ENCODE measurements at regions not wholly inside any gene's neighbourhood (a gene's known extent, or its start where the extent isn't known, plus 50 kb on each side); places are given as distances from the start of the nearest gene placed in this dataset.

GRCh38 chr7:41819645-41820044 is 116.8 kb upstream of the INHBA start:
- TF ChIP-seq ISL1 (CRISPR knock-in tag; IDR thresholded peaks at IDR 0.05) (no peak), ZNF565 (CRISPR knock-in tag; conservative IDR thresholded peaks at IDR 0.05; ENCODE audit: low read depth) (no peak), BACH2 (CRISPR knock-in tag; IDR thresholded peaks at IDR 0.05; ENCODE audit: borderline replicate concordance) (no peak), ZFP30 (CRISPR knock-in tag; IDR thresholded peaks at IDR 0.05) (peak; percentile 95), POU6F1 (CRISPR knock-in tag; IDR thresholded peaks at IDR 0.05; ENCODE audit: borderline replicate concordance, low read depth) (no peak), TCF4 (CRISPR knock-in tag; IDR thresholded peaks at IDR 0.05; ENCODE audit: borderline replicate concordance) (no peak), ZNF8 (CRISPR knock-in tag; IDR thresholded peaks at IDR 0.05) (no peak), ZFP3 (CRISPR knock-in tag; IDR thresholded peaks at IDR 0.05) (no peak), ESRRG (CRISPR knock-in tag; IDR thresholded peaks at IDR 0.05) (no peak)
- ATAC-seq, result no peak

- no peak for ATAC-seq
- TF ChIP-seq PATZ1 (CRISPR knock-in tag; IDR thresholded peaks at IDR 0.05; ENCODE audit: borderline replicate concordance) (no peak), RARB (CRISPR knock-in tag; IDR thresholded peaks at IDR 0.05) (no peak), TCF4 (CRISPR knock-in tag; IDR thresholded peaks at IDR 0.05; ENCODE audit: borderline replicate concordance) (no peak), TOX (CRISPR knock-in tag; IDR thresholded peaks at IDR 0.05; ENCODE audit: borderline replicate concordance) (no peak), ZC3H10 (CRISPR knock-in tag; IDR thresholded peaks at IDR 0.05) (no peak), CSDC2 (CRISPR knock-in tag; IDR thresholded peaks at IDR 0.05) (no peak), ZNF8 (CRISPR knock-in tag; IDR thresholded peaks at IDR 0.05) (no peak), ARNTL (CRISPR knock-in tag; IDR thresholded peaks at IDR 0.05; ENCODE audit: borderline replicate concordance, low read depth) (no peak), GLIS3 (CRISPR knock-in tag; IDR thresholded peaks at IDR 0.05) (no peak), ZFP3 (CRISPR knock-in tag; IDR thresholded peaks at IDR 0.05) (no peak), BACH2 (CRISPR knock-in tag; IDR thresholded peaks at IDR 0.05; ENCODE audit: borderline replicate concordance) (no peak)
These were observed 116.0 kb upstream of the INHBA start for GRCh38 chr7:41818765-41819398.

- no peak for TF ChIP-seq BACH2 (CRISPR knock-in tag; IDR thresholded peaks at IDR 0.05; ENCODE audit: borderline replicate concordance)
- TF ChIP-seq PATZ1 (CRISPR knock-in tag; IDR thresholded peaks at IDR 0.05; ENCODE audit: borderline replicate concordance), result no peak
- TF ChIP-seq TSHZ2 (CRISPR knock-in tag; IDR thresholded peaks at IDR 0.05), result no peak
- no peak for TF ChIP-seq CREB5 (CRISPR knock-in tag; IDR thresholded peaks at IDR 0.05; ENCODE audit: low read depth)
- no peak for TF ChIP-seq ZNF70 (CRISPR knock-in tag; IDR thresholded peaks at IDR 0.05)
- TF ChIP-seq ZFP3 (CRISPR knock-in tag; IDR thresholded peaks at IDR 0.05), result no peak
- TF ChIP-seq ISL1 (CRISPR knock-in tag; IDR thresholded peaks at IDR 0.05), result no peak
- ATAC-seq, result peak; percentile 74
These were observed 114.5 kb upstream of the INHBA start for GRCh38 chr7:41817386-41817785.

Data from SK-N-SH treated with all-trans-retinoic acid at 6 μM for 48 hours (cell line).